Tibial nerve (tissue), 4 donors: ENCODE measurements at regions not wholly inside any gene's neighbourhood (a gene's known extent, or its start where the extent isn't known, plus 50 kb on each side); places are given as distances from the start of the nearest gene placed in this dataset.

Experiments used
- DNase-seq, 2 donors: peaks; one replicate each; pipeline ENCODE4 v3.0.0-alpha.2; 2019; ENCODE audit warnings: low spot score in 2 of 2
- H3K27ac ChIP-seq, 4 donors: fragments of 200-600 bp; sonication (generic) in 3 of 4; one replicate each; pipeline ENCODE4 v1.5.1; 2017 to 2019; ENCODE audit warnings: mild to moderate bottlenecking in 1 of 4
- H3K27me3 ChIP-seq, 2 donors: fragments of 200-600 bp; sonication (generic) in 1 of 2; one replicate each; pipeline versions ENCODE4 v1.5.1 to v1.6.0; 2017 to 2019
- H3K36me3 ChIP-seq, 3 donors: fragments of 200-600 bp; sonication (generic); one replicate each; pipeline ENCODE4 v1.5.1; 2018 to 2019
- H3K4me1 ChIP-seq, 4 donors: fragments of 200-600 bp; sonication (generic) in 3 of 4; one replicate each; pipeline ENCODE4 v1.5.1; 2017 to 2019
- H3K4me3 ChIP-seq, 4 donors: fragments of 200-600 bp; sonication (generic) in 3 of 4; one replicate each; pipeline ENCODE4 v1.5.1; 2017 to 2019; ENCODE audit warnings: mild to moderate bottlenecking in 1 of 4, moderate library complexity in 1 of 4
- H3K9me3 ChIP-seq, 4 donors: fragments of 200-600 bp; sonication (generic) in 3 of 4; one replicate each; pipeline ENCODE4 v1.5.1; 2017 to 2019
- EP300 ChIP-seq, 2 donors: sonication (generic); formaldehyde crosslinking; IDR thresholded peaks; one replicate each; pipeline ENCODE4 v1.6.1; 2017; ENCODE audit warnings: antibody characterized with exemption in 2 of 2, mild to moderate bottlenecking in 1 of 2
- POLR2A ChIP-seq, 2 donors: fragments of 450-650 bp; IDR thresholded peaks; one replicate each; pipeline ENCODE4 v1.6.1; 2017; ENCODE audit warnings: antibody characterized with exemption in 2 of 2, mild to moderate bottlenecking in 2 of 2, moderate library complexity in 2 of 2
- WGBS, 2 donors: methylation state at CpG; one replicate each; pipeline ENCODE4 v1.1.5; 2018; 5-methylcytosine and 5-hydroxymethylcytosine counted together
- TF ChIP-seq, protein P1 (sequence below), 5 experiments: fragments of 200-600 bp in 3 of 5; fragments of 450-650 bp in 2 of 5; sonication (generic) in 3 of 5; IDR thresholded peaks; one replicate each; pipeline ENCODE4 v1.5.1; 2016 to 2019; ENCODE audit warnings: antibody characterized with exemption in 5 of 5, mild to moderate bottlenecking in 3 of 5, moderate library complexity in 2 of 5

DNA sequence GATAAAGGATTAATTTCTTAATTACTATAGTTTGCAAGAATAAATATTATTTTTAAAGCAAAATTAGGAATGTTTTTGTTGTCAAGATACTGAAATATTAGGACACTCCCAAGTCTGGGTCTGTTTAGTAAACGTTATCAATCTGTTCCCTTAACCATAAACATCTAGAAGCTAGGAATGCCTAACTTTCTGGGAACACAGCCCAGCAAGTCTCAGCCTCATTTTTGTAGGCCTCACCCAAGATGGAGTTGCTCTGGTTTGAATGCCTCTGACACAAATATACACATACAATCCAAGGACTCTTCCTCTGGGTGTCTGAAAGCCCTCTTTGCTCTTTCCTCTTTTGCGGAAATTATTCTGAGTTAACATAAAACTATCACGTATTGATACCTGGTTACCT lies 487.4 kb upstream of the CELF2 start:
- H3K36me3 ChIP-seq, result no peaks in the 10 kb centered on the region
- H3K27ac ChIP-seq, result no peak overlapping the region
- H3K4me3 ChIP-seq, result no peak overlapping the region
- TF ChIP-seq, protein P1, sequence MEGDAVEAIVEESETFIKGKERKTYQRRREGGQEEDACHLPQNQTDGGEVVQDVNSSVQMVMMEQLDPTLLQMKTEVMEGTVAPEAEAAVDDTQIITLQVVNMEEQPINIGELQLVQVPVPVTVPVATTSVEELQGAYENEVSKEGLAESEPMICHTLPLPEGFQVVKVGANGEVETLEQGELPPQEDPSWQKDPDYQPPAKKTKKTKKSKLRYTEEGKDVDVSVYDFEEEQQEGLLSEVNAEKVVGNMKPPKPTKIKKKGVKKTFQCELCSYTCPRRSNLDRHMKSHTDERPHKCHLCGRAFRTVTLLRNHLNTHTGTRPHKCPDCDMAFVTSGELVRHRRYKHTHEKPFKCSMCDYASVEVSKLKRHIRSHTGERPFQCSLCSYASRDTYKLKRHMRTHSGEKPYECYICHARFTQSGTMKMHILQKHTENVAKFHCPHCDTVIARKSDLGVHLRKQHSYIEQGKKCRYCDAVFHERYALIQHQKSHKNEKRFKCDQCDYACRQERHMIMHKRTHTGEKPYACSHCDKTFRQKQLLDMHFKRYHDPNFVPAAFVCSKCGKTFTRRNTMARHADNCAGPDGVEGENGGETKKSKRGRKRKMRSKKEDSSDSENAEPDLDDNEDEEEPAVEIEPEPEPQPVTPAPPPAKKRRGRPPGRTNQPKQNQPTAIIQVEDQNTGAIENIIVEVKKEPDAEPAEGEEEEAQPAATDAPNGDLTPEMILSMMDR (IDR thresholded peaks at IDR 0.05), result no peak
- TF ChIP-seq EP300 (IDR thresholded peaks at IDR 0.05) (no peak), POLR2A (IDR thresholded peaks at IDR 0.05) (no peak)
- no peaks in the 10 kb centered on the region for H3K27me3 ChIP-seq
- H3K9me3 ChIP-seq, result no peaks in the 10 kb centered on the region
- no peaks in the 10 kb centered on the region for H3K4me1 ChIP-seq
- no peak for DNase-seq
- WGBS, 2 donors, result 68 to 71% methylated on average over 3 of the region's 3 CpGs

DNA sequence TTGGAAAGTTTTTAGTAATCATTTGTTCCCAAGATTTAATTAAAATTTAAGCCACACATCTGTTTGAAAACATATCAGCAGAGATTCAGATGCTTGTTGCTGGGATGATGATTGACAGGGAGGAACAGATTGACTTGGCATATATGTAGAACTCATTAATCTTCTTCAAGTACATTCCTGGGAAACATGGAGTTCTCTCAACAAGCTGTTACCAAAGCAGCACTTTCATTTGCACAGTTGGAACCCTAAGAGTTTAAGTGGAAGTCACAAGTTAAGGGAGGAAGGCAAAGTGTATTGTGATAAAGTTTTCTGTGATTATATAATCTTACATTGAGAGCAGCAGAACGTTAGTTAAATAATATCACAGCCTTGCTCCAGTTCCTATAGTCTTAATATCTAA lies 485.4 kb upstream of the CELF2 start:
- Histone ChIP-seq H3K36me3 (no peaks in the 10 kb centered on the region), H3K27me3 (no peaks in the 10 kb centered on the region), H3K4me3 (no peak overlapping the region), H3K9me3 (no peaks in the 10 kb centered on the region), H3K4me1 (no peaks in the 10 kb centered on the region), H3K27ac (no peak overlapping the region)
- 71 to 87% methylated on average over 1 of the region's 1 CpG for WGBS, 2 donors
- no peak for DNase-seq
- TF ChIP-seq, protein P1 (IDR thresholded peaks at IDR 0.05), result no peak
- TF ChIP-seq EP300 (IDR thresholded peaks at IDR 0.05) (no peak), POLR2A (IDR thresholded peaks at IDR 0.05) (no peak)

DNA sequence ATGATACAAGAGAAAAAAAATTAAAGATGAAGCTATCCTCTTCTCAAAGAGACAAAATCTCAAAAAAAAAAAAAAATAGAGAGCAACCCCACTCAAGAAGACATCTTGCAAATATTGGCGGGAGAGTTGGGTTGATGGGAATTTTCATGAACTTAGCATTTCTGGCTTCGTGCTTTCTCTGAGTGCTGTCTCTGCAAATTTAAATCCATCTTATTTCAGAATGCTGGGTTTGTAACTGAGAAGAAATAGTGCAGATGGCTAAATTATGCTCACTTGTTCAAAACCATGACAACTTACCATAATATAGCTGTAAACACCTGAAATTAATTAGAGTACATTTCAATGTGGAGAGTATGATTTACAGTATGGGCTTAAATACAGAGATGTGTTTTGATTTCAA lies 484.8 kb upstream of the CELF2 start:
- WGBS, 2 donors, result 89 to 91% methylated on average over 2 of the region's 2 CpGs
- Histone ChIP-seq H3K36me3 (no peaks in the 10 kb centered on the region), H3K9me3 (no peaks in the 10 kb centered on the region), H3K4me1 (no peaks in the 10 kb centered on the region), H3K4me3 (no peak overlapping the region), H3K27ac (no peak overlapping the region), H3K27me3 (no peaks in the 10 kb centered on the region)
- TF ChIP-seq POLR2A (IDR thresholded peaks at IDR 0.05) (no peak), EP300 (IDR thresholded peaks at IDR 0.05) (no peak)
- TF ChIP-seq, protein P1 (IDR thresholded peaks at IDR 0.05), result no peak
- no peak for DNase-seq

DNA sequence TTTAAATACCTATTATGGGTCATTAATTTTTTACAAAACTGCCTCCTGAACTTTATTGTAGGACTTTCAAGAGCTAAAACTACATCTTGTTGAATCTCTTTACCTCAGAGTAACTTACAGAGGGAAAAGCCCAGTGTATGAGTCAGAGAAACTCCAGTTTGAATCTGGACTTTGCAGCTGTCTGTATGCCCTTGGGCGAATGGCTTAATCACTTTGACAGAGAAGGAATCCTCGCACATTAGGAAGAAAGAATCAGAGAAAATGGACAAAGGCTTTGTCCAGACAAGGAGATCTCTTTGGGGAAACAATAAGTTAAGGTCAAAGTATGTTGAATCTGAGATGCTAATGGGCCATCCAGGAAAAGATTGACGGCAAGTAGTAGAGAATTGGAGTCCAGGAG lies 484.2 kb upstream of the CELF2 start:
- Histone ChIP-seq H3K4me3 (no peak overlapping the region), H3K9me3 (no peaks in the 10 kb centered on the region), H3K36me3 (no peaks in the 10 kb centered on the region), H3K27ac (no peak overlapping the region), H3K4me1 (no peaks in the 10 kb centered on the region), H3K27me3 (no peaks in the 10 kb centered on the region)
- WGBS, 2 donors, result 66 to 67% methylated on average over 3 of the region's 3 CpGs
- TF ChIP-seq, protein P1 (IDR thresholded peaks at IDR 0.05), result no peak
- no peak for TF ChIP-seq EP300 (IDR thresholded peaks at IDR 0.05)
- no peak for TF ChIP-seq POLR2A (IDR thresholded peaks at IDR 0.05)
- DNase-seq, result no peak

DNA sequence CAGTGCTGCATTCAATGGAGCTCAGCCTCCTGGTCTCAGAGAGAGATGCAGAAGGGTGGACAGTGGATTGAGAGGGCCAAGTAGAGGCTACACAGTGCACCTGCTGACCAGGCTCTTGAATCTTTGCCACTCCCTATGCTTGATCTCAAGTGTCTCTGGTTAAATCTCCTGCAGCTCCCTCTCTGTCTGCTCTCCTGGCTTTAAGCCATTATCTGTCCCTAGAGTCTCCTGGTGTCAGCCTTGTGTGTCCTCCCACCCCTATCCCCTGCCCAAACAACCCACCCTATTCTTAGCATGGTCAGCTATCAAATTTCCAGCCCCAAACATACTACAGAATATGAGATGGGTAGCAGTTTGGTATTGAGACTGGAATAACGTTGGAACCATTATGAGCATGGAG lies 479.3 kb upstream of the CELF2 start:
- Histone ChIP-seq H3K9me3 (no peaks in the 10 kb centered on the region), H3K4me3 (no peak overlapping the region), H3K27ac (no peak overlapping the region), H3K4me1 (no peaks in the 10 kb centered on the region), H3K27me3 (no peaks in the 10 kb centered on the region), H3K36me3 (no peaks in the 10 kb centered on the region)
- TF ChIP-seq POLR2A (IDR thresholded peaks at IDR 0.05) (no peak), EP300 (IDR thresholded peaks at IDR 0.05) (no peak)
- TF ChIP-seq, protein P1 (IDR thresholded peaks at IDR 0.05), result no peak
- no peak for DNase-seq
- WGBS, 2 donors, result 54 to 82% methylated on average over 1 of the region's 1 CpG
